ENCODE measurements at regions not wholly inside any gene's neighbourhood (a gene's known extent, or its start where the extent isn't known, plus 50 kb on each side); places are given as distances from the start of the nearest gene placed in this dataset.
"Not testable (repeated sequence)": the region's sequence is repeated elsewhere in the genome, so short reads cannot be mapped to it uniquely, and the experiment has no call there.

GRCh38 chr15:30262142-30262460 lies 127.2 kb downstream of the GOLGA8T start:
- H3K9ac ChIP-seq (ENCODE audit: low read length); H3K4me1 ChIP-seq (ENCODE audit: low read length); H3K4me3 ChIP-seq (ENCODE audit: low read length); H3K27ac ChIP-seq (ENCODE audit: low read length); H3K9me3 ChIP-seq (ENCODE audit: insufficient read depth, low read length); H4K20me1 ChIP-seq (ENCODE audit: insufficient read depth, low read length); H3K36me3 ChIP-seq (replicated peaks; ENCODE audit: low read depth, low read length); H2AFZ ChIP-seq (ENCODE audit: low read depth, low read length); H3K4me2 ChIP-seq (ENCODE audit: low read length); H3K27me3 ChIP-seq (ENCODE audit: low read depth, low read length); H3K79me2 ChIP-seq (ENCODE audit: low read length): not testable (repeated sequence)

- not testable (repeated sequence) for H4K20me1 ChIP-seq (ENCODE audit: insufficient read depth, low read length); H3K4me3 ChIP-seq (ENCODE audit: low read length); H3K27ac ChIP-seq (ENCODE audit: low read length); H3K79me2 ChIP-seq (ENCODE audit: low read length); H3K36me3 ChIP-seq (replicated peaks; ENCODE audit: low read depth, low read length); H3K4me1 ChIP-seq (ENCODE audit: low read length); H2AFZ ChIP-seq (ENCODE audit: low read depth, low read length); H3K9ac ChIP-seq (ENCODE audit: low read length); H3K9me3 ChIP-seq (ENCODE audit: insufficient read depth, low read length); H3K4me2 ChIP-seq (ENCODE audit: low read length); H3K27me3 ChIP-seq (ENCODE audit: low read depth, low read length)
Measured at GRCh38 chr15:30264000-30264399, 129.1 kb downstream of the GOLGA8T start.

GRCh38 chr15:30295150-30295844 lies 98.0 kb downstream of the CHRFAM7A start:
- H3K27me3 ChIP-seq (ENCODE audit: low read depth, low read length); H3K9ac ChIP-seq (ENCODE audit: low read length); H3K9me3 ChIP-seq (ENCODE audit: insufficient read depth, low read length); H3K4me3 ChIP-seq (ENCODE audit: low read length); H3K4me2 ChIP-seq (ENCODE audit: low read length); H3K79me2 ChIP-seq (ENCODE audit: low read length); H4K20me1 ChIP-seq (ENCODE audit: insufficient read depth, low read length); H2AFZ ChIP-seq (ENCODE audit: low read depth, low read length); H3K36me3 ChIP-seq (replicated peaks; ENCODE audit: low read depth, low read length); H3K4me1 ChIP-seq (ENCODE audit: low read length); H3K27ac ChIP-seq (ENCODE audit: low read length): not testable (repeated sequence)

GRCh38 chr15:30303968-30304367 lies 89.4 kb downstream of the CHRFAM7A start:
- H3K4me2 ChIP-seq (ENCODE audit: low read length); H3K27ac ChIP-seq (ENCODE audit: low read length); H3K4me3 ChIP-seq (ENCODE audit: low read length); H3K4me1 ChIP-seq (ENCODE audit: low read length); H3K79me2 ChIP-seq (ENCODE audit: low read length); H3K9ac ChIP-seq (ENCODE audit: low read length); H2AFZ ChIP-seq (ENCODE audit: low read depth, low read length); H3K27me3 ChIP-seq (ENCODE audit: low read depth, low read length); H4K20me1 ChIP-seq (ENCODE audit: insufficient read depth, low read length); H3K36me3 ChIP-seq (replicated peaks; ENCODE audit: low read depth, low read length); H3K9me3 ChIP-seq (ENCODE audit: insufficient read depth, low read length): not testable (repeated sequence)
